ENCODE measurements at regions not wholly inside any gene's neighbourhood (a gene's known extent, or its start where the extent isn't known, plus 50 kb on each side); places are given as distances from the start of the nearest gene placed in this dataset.

DNA sequence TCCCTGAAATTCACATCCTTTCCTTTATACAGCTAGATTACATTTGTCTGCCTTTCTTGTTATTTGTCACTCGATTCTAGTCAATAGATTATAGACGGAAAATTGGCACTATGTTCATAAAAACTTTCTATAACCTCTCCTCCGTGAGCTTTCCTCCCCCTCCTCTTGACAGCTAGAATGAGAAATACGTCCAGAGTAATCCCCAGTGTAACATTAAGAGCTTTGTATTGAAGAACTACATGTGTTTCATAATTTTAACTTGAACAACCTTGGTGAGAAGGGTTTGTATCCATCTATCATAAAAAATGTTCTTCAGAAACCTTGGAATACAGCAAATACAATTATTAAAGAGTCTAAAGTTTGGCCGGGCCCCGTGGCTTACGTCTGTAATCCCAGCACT is 1707.4 kb downstream of the PCDH7 start:
- no peak overlapping the region for H3K4me3 ChIP-seq
- no peak for TF ChIP-seq POLR2A (IDR thresholded peaks at IDR 0.05)
- TF ChIP-seq, protein P1, sequence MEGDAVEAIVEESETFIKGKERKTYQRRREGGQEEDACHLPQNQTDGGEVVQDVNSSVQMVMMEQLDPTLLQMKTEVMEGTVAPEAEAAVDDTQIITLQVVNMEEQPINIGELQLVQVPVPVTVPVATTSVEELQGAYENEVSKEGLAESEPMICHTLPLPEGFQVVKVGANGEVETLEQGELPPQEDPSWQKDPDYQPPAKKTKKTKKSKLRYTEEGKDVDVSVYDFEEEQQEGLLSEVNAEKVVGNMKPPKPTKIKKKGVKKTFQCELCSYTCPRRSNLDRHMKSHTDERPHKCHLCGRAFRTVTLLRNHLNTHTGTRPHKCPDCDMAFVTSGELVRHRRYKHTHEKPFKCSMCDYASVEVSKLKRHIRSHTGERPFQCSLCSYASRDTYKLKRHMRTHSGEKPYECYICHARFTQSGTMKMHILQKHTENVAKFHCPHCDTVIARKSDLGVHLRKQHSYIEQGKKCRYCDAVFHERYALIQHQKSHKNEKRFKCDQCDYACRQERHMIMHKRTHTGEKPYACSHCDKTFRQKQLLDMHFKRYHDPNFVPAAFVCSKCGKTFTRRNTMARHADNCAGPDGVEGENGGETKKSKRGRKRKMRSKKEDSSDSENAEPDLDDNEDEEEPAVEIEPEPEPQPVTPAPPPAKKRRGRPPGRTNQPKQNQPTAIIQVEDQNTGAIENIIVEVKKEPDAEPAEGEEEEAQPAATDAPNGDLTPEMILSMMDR (IDR thresholded peaks at IDR 0.05), result no peak
- H3K36me3 ChIP-seq (replicated peaks in 1 of 2), result no peaks in the 10 kb centered on the region
- no peak overlapping the region for H3K27ac ChIP-seq
- WGBS, 4 donors, result 52 to 65% (median 57%) methylated on average over 7 of the region's 7 CpGs
- intact Hi-C loops (cut with DNase I), result no loop called here
- no peaks in the 10 kb centered on the region for H3K4me1 ChIP-seq (replicated peaks in 1 of 2)
- no peaks in the 10 kb centered on the region for H3K27me3 ChIP-seq
- H3K9me3 ChIP-seq (replicated peaks in 1 of 3), result no peaks in the 10 kb centered on the region
- DNase-seq, result no peak

DNA sequence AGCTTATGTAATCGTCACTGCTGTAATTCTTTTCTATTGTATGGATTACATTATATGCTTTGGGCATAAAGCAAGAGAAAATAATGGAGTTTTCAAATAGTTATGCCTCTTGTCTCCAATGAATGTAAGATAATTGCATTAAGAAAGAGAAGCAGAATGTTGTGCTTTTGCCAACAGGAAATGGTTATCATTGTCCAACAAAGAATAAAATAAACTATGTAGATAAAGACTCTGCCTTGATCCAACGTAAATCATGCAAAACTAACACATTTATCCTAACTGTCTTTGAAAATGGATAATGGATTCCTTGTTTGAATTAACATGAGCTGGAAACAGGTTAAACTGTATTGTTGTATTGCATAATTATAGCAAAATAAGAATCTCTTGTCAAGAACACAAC is 1709.0 kb downstream of the PCDH7 start:
- DNase-seq, result no peak
- H3K36me3 ChIP-seq (replicated peaks in 1 of 2), result no peaks in the 10 kb centered on the region
- H3K4me1 ChIP-seq (replicated peaks in 1 of 2), result no peaks in the 10 kb centered on the region
- no peak overlapping the region for H3K27ac ChIP-seq
- WGBS, 4 donors, result 34 to 53% (median 44%) methylated on average over 2 of the region's 2 CpGs
- TF ChIP-seq POLR2A (IDR thresholded peaks at IDR 0.05), result no peak
- TF ChIP-seq, protein P1 (IDR thresholded peaks at IDR 0.05), result no peak
- H3K27me3 ChIP-seq, result no peaks in the 10 kb centered on the region
- H3K9me3 ChIP-seq (replicated peaks in 1 of 3), result no peaks in the 10 kb centered on the region
- no peak overlapping the region for H3K4me3 ChIP-seq
- intact Hi-C loops (cut with DNase I), result no loop called here

DNA sequence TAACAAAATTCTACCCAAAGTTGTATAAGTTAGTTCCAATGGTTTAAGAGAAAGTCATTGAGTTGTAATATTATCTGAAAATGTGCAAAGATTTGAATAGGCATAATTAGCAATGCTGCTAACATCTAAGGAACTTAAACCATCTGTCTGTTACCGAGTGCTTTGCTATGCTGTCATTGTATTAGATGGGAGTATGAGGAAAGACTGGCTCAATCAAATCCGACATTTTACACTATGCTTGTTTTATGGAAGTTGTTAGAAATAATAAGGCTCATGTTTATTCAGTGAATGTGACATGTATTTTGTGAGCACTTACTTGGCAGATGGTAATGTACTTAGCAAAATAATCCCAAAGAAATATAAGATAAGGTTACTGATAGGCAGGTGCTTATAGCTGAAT is 1715.1 kb downstream of the PCDH7 start:
- no peak overlapping the region for H3K4me3 ChIP-seq
- no peaks in the 10 kb centered on the region for H3K9me3 ChIP-seq (replicated peaks in 1 of 3)
- no peak overlapping the region for H3K27ac ChIP-seq
- TF ChIP-seq, protein P1 (IDR thresholded peaks at IDR 0.05), result no peak
- TF ChIP-seq POLR2A (IDR thresholded peaks at IDR 0.05), result no peak
- intact Hi-C loops (cut with DNase I), result no loop called here
- no peaks in the 10 kb centered on the region for H3K27me3 ChIP-seq
- no peak for DNase-seq
- H3K4me1 ChIP-seq (replicated peaks in 1 of 2), result no peaks in the 10 kb centered on the region
- WGBS, 4 donors, result 65 to 79% (median 69%) methylated on average over 2 of the region's 2 CpGs
- H3K36me3 ChIP-seq (replicated peaks in 1 of 2), result no peaks in the 10 kb centered on the region

DNA sequence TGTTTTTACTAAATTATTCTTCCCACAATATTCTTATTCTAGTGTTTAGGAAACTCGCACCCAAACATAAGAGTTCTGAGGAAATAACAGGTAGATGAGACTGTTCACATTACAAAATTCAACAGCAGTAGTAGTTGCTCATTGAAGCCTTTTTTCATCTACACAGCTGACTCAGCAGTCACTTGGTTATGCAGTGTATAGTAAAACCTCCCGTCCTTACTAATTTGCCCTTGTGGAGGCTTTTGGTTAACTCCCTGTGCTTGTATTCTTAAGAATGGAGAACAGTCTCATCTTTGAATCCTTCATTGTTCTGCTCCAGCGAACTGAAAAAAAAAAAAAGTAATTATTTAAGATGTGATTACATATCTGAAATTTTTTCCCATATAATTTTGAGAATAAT is 1716.6 kb downstream of the PCDH7 start:
- intact Hi-C loops (cut with DNase I), result no loop called here
- no peak for TF ChIP-seq POLR2A (IDR thresholded peaks at IDR 0.05)
- TF ChIP-seq, protein P1 (IDR thresholded peaks at IDR 0.05), result no peak
- no peaks in the 10 kb centered on the region for H3K36me3 ChIP-seq (replicated peaks in 1 of 2)
- no peak overlapping the region for H3K4me3 ChIP-seq
- DNase-seq, result no peak
- no peaks in the 10 kb centered on the region for H3K4me1 ChIP-seq (replicated peaks in 1 of 2)
- H3K27me3 ChIP-seq, result no peaks in the 10 kb centered on the region
- H3K9me3 ChIP-seq (replicated peaks in 1 of 3), result no peaks in the 10 kb centered on the region
- WGBS, 4 donors, result 55 to 68% (median 62%) methylated on average over 3 of the region's 3 CpGs
- no peak overlapping the region for H3K27ac ChIP-seq

Measured in adrenal gland (tissue), 9 donors.